Dermis blood vessel endothelial cell (primary cell): ENCODE measurements at regions not wholly inside any gene's neighbourhood (a gene's known extent, or its start where the extent isn't known, plus 50 kb on each side); places are given as distances from the start of the nearest gene placed in this dataset.

Source experiments
- DNase-seq: peaks from one replicate; pipeline ENCODE4 v3.0.0; 2010

- DNase-seq = no peak
Measured at GRCh38 chr22:20654343-20655208, 119.3 kb upstream of the SERPIND1 start.

- DNase-seq = no peak
Measured at GRCh38 chr22:20655623-20656022, 118.3 kb upstream of the SERPIND1 start.

GRCh38 chr22:20656516-20656901 lies 117.4 kb upstream of the SERPIND1 start:
- DNase-seq = no peak

GRCh38 chr22:20656902-20657836 lies 116.7 kb upstream of the SERPIND1 start:
- DNase-seq = no peak
